Stimulated activated naive CD8-positive, alpha-beta T cell treated with anti-CD3 and anti-CD28 coated beads, Interleukin-15, amount 100 ng/mL, for 72 hours (primary cell): ENCODE measurements at regions not wholly inside any gene's neighbourhood (a gene's known extent, or its start where the extent isn't known, plus 50 kb on each side); places are given as distances from the start of the nearest gene placed in this dataset.
"Not testable (repeated sequence)": the region's sequence is repeated elsewhere in the genome, so short reads cannot be mapped to it uniquely, and the experiment has no call there.

ENCODE experiments used
- ATAC-seq: fragments of 150-1000 bp; cut with Tn5 transposase; 2 replicates; pipeline ENCODE4 v1.10.0; 2021; ENCODE audit warnings: mild to moderate bottlenecking, moderate library complexity
- DNase-seq, 2 donors: peaks; one replicate each; pipeline ENCODE4 v3.0.0; 2021 to 2022
- H3K27ac Mint-ChIP-seq, 2 donors: one replicate each; pipeline ENCODE4 v1.8.0; 2022; ENCODE audit warnings: mild to moderate bottlenecking in 2 of 2, mixed read lengths in 2 of 2, moderate library complexity in 2 of 2
- H3K27me3 Mint-ChIP-seq: one replicate; pipeline ENCODE4 v1.8.0; 2022; ENCODE audit warnings: mixed read lengths
- H3K4me1 Mint-ChIP-seq: one replicate; pipeline ENCODE4 v1.8.0; 2022; ENCODE audit warnings: mild to moderate bottlenecking, mixed read lengths
- H3K4me3 Mint-ChIP-seq, 2 donors: one replicate each; pipeline ENCODE4 v1.8.0; 2022; ENCODE audit warnings: mild to moderate bottlenecking in 2 of 2, mixed read lengths in 2 of 2, moderate library complexity in 1 of 2
- H3K9me3 Mint-ChIP-seq, 2 donors: one replicate each; pipeline ENCODE4 v1.8.0; 2022; ENCODE audit warnings: mixed read lengths in 2 of 2

GRCh38 chrX:8039711-8040110, 112.5 kb upstream of the PNPLA4 start:
- H3K4me3 Mint-ChIP-seq, DNase-seq, H3K4me1 Mint-ChIP-seq, ATAC-seq, H3K27me3 Mint-ChIP-seq: not testable (repeated sequence)
- H3K9me3 Mint-ChIP-seq = peaks cover 7 to 14% of the 10 kb centered on the region in 2 donors
- H3K27ac Mint-ChIP-seq = peak overlapping the region in 1 of 2 donors; percentile 56

GRCh38 chrX:8037593-8038348, 110.6 kb upstream of the PNPLA4 start:
- Mint-ChIP-seq H3K27ac (no peak overlapping the region), H3K9me3 (no peaks in the 10 kb centered on the region), H3K4me1 (peaks cover 9% of the 10 kb centered on the region), H3K4me3 (peak overlapping the region; percentile 13 to 22), H3K27me3 (no peaks in the 10 kb centered on the region)
- DNase-seq (no peak), ATAC-seq (no peak)

- Mint-ChIP-seq H3K9me3 (no peaks in the 10 kb centered on the region), H3K4me3 (no peak overlapping the region), H3K4me1 (peaks cover 9% of the 10 kb centered on the region), H3K27me3 (no peaks in the 10 kb centered on the region), H3K27ac (no peak overlapping the region)
- DNase-seq (no peak), ATAC-seq (no peak)
Observed at GRCh38 chrX:8036914-8037313, 109.7 kb upstream of the PNPLA4 start.

DNA sequence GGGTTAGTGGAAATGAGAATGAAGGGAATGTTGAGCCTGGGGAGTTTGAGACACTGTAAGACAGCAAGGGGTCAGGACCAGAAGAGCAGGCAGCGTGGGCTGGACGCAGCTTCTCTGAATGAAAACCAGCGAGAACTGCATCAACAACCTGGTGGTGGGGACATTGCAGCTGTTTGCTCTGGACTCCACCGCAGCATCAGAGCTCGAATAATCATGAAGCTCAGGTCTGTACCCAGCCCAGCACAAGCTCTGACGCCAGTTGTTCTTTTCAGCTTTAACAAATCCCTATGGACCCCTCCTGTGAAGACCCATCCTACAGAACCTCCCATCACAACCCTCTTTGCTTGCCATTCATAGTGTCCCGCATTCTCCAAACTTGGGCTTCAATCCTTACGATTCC, 106.8 kb upstream of the PNPLA4 start:
- no peak overlapping the region for H3K4me3 Mint-ChIP-seq
- no peaks in the 10 kb centered on the region for H3K27me3 Mint-ChIP-seq
- DNase-seq (no peak), ATAC-seq (no peak)
- no peaks in the 10 kb centered on the region for H3K9me3 Mint-ChIP-seq
- H3K4me1 Mint-ChIP-seq = peaks cover 9% of the 10 kb centered on the region
- H3K27ac Mint-ChIP-seq = no peak overlapping the region

DNA sequence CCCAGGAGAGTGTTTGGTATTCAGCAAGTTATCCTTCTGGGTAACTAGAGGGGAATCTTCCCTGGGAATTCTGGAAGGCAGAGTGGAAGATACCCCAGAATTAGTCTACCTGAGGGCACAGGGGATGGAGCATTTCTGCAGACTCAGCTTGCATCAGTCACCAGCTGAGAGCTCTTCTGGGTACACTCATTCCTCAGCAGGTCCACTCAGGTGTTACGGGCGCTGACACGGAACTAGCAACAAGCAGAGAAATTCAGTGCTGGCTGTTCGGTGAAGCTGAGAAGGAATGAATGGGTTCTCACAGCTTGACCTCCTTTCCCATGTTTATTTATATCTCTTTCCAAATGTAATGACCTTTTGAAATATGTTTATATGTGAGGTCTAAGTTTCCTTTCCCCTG, 106.0 kb upstream of the PNPLA4 start:
- Mint-ChIP-seq H3K4me1 (peaks cover 7% of the 10 kb centered on the region), H3K27ac (no peak overlapping the region), H3K9me3 (no peaks in the 10 kb centered on the region), H3K27me3 (no peaks in the 10 kb centered on the region), H3K4me3 (no peak overlapping the region)
- DNase-seq = no peak
- ATAC-seq = no peak

DNA sequence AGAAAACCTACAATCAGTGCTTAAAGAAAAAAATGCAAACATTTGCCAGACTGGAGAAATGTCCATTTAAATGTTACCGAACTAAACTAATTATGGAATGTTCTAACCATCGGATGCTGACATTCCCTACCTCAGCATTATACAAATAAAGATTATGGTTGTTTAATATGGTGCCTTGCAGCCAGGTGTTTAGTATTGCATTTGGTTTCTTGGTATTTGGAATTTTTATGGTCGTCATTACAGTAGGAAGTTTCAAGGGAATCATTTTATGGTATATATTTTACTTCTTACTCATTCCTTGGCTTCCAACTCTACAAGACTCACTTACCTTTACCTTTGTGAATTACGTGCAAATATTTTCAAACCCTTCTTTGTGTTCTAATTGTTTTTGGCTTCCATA, 103.1 kb upstream of the PNPLA4 start:
- H3K27ac Mint-ChIP-seq = no peak overlapping the region
- H3K4me1 Mint-ChIP-seq = no peaks in the 10 kb centered on the region
- H3K9me3 Mint-ChIP-seq = peaks cover 7 to 8% of the 10 kb centered on the region in 2 donors
- no peak for DNase-seq
- no peak for ATAC-seq
- H3K27me3 Mint-ChIP-seq = no peaks in the 10 kb centered on the region
- no peak overlapping the region for H3K4me3 Mint-ChIP-seq

DNA sequence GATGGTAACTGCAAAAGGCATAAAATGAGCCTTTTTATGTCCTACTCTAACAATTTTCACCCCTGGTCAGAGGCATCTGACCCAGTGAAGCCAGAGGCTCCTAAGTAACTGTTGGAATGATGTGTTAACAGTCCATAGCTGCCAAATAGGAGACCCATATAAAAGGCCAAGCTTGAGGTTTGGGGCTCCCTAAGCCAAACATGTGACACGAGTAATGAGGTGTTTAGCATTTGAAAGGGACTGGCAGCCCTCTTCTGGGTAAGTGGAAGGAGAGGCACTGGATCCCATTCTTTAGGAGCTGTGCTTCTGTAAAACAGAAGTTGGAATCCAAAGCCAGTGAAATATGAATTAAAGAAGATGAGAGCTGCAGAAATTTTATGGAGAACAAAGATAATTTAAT, 100.6 kb upstream of the PNPLA4 start:
- DNase-seq (no peak), ATAC-seq (no peak)
- Mint-ChIP-seq H3K4me1 (no peaks in the 10 kb centered on the region), H3K27me3 (no peaks in the 10 kb centered on the region), H3K4me3 (no peak overlapping the region), H3K9me3 (peaks cover 8 to 10% of the 10 kb centered on the region in 2 donors), H3K27ac (no peak overlapping the region)

DNA sequence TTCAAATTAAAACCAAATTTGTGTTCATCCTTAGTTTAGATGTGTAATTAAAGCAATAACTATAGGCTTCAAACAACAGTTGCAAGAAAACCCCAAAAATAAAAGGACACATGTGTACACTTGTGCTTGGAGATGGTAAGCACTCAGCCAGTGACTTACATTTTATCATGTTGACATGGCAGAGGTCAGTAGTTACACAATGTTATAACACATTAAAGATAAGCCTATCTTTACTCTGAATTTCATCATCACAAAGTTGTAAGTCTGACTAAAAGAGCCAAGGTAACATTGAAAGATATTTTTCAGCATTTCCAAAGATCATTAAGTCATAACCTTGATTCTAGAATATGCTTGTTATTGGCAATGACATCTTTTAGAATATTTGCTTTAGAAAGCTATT, 98.5 kb upstream of the PNPLA4 start:
- Mint-ChIP-seq H3K9me3 (peaks cover 8 to 13% of the 10 kb centered on the region in 2 donors), H3K27me3 (no peaks in the 10 kb centered on the region), H3K27ac (no peak overlapping the region), H3K4me1 (no peaks in the 10 kb centered on the region), H3K4me3 (no peak overlapping the region)
- ATAC-seq (no peak), DNase-seq (no peak)

DNA sequence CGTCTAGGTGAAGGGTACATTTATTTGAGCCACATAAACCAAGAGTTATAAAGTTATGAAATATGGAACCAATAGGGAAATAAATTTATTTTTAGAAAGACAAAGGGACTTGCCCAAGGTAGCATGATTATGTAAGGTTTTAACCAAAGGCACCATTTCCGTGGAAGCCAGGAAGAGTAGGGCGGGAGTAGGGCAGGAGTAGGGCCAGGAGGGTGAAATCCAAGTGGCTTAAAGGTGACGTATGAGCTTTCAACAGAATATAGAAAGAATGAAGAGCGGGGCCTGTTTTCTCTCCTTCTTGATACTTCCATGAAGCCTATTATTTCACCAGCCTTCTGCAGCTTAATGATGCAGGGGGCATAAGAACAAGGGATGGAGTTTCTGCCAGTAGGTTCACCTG, 91.7 kb upstream of the PNPLA4 start:
- H3K4me1 Mint-ChIP-seq = no peaks in the 10 kb centered on the region
- peaks cover 0 to 6% of the 10 kb centered on the region in 2 donors for H3K9me3 Mint-ChIP-seq
- H3K27me3 Mint-ChIP-seq = no peaks in the 10 kb centered on the region
- ATAC-seq (no peak), DNase-seq (no peak)
- no peak overlapping the region for H3K27ac Mint-ChIP-seq
- H3K4me3 Mint-ChIP-seq = no peak overlapping the region

DNA sequence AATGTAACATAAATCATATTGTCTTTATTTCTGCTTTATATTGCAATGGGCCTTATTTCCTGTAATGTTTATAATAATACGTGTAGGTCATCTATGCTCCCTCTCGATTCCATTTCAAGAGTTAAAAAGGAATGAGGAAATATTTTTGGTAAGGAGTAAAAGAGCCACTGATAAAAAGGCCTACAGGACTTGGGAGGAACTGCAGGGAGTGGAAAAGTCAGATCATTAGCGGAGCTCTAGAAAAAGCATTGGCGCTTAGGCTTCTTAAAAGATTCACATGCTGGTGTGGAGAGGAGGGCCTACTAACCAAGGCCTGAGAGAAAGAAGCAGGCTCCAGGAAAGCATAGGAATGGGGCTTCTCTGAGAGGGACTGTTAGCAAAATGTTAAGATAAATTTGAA, 82.9 kb upstream of the PNPLA4 start:
- no peaks in the 10 kb centered on the region for H3K27me3 Mint-ChIP-seq
- no peak overlapping the region for H3K27ac Mint-ChIP-seq
- H3K4me1 Mint-ChIP-seq = no peaks in the 10 kb centered on the region
- H3K4me3 Mint-ChIP-seq = no peak overlapping the region
- no peaks in the 10 kb centered on the region for H3K9me3 Mint-ChIP-seq
- no peak for ATAC-seq
- no peak for DNase-seq

GRCh38 chrX:8005678-8006347, 78.6 kb upstream of the PNPLA4 start:
- DNase-seq = no peak
- Mint-ChIP-seq H3K27ac (peak overlapping the region in 1 of 2 donors; percentile 52), H3K4me3 (no peak overlapping the region), H3K27me3 (no peaks in the 10 kb centered on the region), H3K4me1 (no peaks in the 10 kb centered on the region), H3K9me3 (no peaks in the 10 kb centered on the region)
- ATAC-seq = no peak

DNA sequence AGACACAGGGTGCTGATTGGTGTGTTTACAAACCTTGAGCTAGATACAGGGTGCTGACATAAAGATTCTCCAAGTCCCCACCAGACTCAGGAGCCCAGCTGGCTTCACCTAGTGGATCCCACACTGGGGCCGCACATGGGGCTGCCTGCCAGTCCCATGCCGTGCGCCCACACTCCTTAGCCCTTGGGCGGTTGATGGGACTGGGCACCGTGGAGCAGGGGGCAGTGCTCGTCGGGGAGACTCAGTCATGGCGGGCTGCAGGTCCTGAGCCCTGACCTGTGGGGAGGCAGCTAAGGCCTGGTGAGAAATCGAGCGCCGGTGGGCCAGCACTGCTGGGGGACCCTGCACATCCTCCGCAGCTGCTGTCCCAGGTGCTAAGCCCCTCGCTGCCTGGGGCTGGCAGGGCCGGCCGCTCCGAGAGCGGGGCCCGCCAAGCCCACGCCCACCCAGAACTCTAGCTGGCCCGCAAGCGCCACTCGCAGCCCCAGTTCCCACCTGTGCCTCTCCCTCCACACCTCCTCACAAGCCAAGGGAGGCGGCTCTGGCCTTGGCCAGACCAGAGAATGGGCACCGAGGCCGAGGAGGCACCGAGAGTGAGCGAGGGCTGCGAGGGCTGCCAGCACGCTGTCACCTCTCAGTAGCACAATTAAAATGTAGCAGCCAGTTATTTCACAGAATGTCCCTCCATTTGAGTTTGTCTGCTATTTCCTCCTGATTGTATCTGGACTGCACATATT, 76.1 kb upstream of the PNPLA4 start:
- H3K4me1 Mint-ChIP-seq = no peaks in the 10 kb centered on the region
- H3K27ac Mint-ChIP-seq = no peak overlapping the region
- no peaks in the 10 kb centered on the region for H3K27me3 Mint-ChIP-seq
- no peak for ATAC-seq
- no peak for DNase-seq
- no peaks in the 10 kb centered on the region for H3K9me3 Mint-ChIP-seq
- H3K4me3 Mint-ChIP-seq = no peak overlapping the region

DNA sequence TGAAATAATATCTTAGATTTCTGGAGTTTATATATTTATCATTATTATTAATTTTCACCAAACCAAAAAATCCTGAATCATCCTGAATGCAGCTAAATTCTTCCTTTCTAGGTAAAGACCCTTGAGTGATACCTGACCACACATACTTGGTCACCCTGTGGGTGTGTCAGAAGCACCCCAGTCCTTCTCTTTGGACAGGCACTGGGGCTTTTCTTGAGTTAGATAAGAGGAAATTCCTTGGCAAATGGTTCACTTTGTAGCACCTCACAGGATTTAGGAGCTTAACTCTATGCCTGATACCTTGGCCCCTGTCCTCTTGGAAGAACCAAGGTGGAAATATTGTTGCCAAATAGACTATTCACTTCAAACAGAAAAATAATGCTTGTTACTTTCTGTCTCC, 69.6 kb upstream of the PNPLA4 start:
- Mint-ChIP-seq H3K4me1 (no peaks in the 10 kb centered on the region), H3K27ac (no peak overlapping the region), H3K4me3 (no peak overlapping the region), H3K9me3 (no peaks in the 10 kb centered on the region), H3K27me3 (no peaks in the 10 kb centered on the region)
- no peak for DNase-seq
- no peak for ATAC-seq

- H3K9me3 Mint-ChIP-seq = no peaks in the 10 kb centered on the region
- no peak for ATAC-seq
- peak; percentile 1 to 9 for DNase-seq
- H3K4me3 Mint-ChIP-seq = no peak overlapping the region
- H3K27ac Mint-ChIP-seq = no peak overlapping the region
- H3K4me1 Mint-ChIP-seq = no peaks in the 10 kb centered on the region
- H3K27me3 Mint-ChIP-seq = no peaks in the 10 kb centered on the region
Observed at GRCh38 chrX:7996414-7996813, 69.2 kb upstream of the PNPLA4 start.

- H3K27me3 Mint-ChIP-seq = no peaks in the 10 kb centered on the region
- no peak overlapping the region for H3K4me3 Mint-ChIP-seq
- H3K4me1 Mint-ChIP-seq = no peaks in the 10 kb centered on the region
- H3K9me3 Mint-ChIP-seq = no peaks in the 10 kb centered on the region
- no peak overlapping the region for H3K27ac Mint-ChIP-seq
- no peak for ATAC-seq
- no peak for DNase-seq
Observed at GRCh38 chrX:7993873-7994272, 66.7 kb upstream of the PNPLA4 start.
